GM21447 (cell line): ENCODE measurements at regions not wholly inside any gene's neighbourhood (a gene's known extent, or its start where the extent isn't known, plus 50 kb on each side); places are given as distances from the start of the nearest gene placed in this dataset.

Experiments
- ATAC-seq: cut with Tn5 transposase; IDR thresholded peaks from one replicate; pipeline ENCODE4 v1.9.1; 2021; ENCODE audit not compliant: unreplicated experiment

- ATAC-seq = no peak
Measured at GRCh38 chr12:115859231-115859630, 418.3 kb downstream of the MED13L start.

DNA sequence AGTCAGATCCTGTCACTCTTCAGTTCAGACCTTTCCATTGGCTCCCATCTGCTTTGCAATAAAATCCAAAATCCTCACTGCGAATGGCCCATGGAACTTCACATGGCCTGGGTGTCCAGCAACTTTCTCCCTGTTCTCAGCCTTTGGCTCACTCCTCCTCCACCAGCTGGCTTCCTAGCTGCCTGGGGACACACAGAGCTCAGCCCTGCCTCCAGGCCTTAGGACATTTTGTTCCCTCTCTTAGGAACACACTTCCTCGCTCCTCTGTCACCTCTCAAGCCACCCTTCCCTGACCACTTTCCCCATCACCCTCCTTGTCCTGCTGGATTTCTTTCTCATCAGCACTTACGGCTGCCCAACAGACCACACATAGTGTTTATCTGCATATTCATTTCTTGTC lies 419.6 kb downstream of the MED13L start:
- ATAC-seq = no peak

GRCh38 chr12:115857160-115857920 lies 420.2 kb downstream of the MED13L start:
- no peak for ATAC-seq

DNA sequence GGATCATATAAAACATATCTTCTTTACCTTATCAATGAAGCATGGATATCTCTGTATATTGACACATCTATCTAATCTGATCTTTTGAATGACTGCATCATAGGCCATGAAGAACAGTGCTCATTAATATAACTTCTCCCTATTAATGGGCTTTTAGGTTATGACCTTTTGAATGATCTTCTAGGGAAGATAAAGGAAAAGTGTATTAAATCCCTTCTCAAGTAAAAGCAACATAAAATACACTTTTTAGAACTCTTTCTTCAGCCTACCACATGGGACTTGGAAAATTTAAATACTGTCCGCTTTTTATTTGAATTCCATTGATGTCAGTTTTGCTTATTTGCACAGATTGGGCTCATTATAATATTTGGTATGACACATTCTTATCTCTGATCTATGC lies 425.4 kb downstream of the MED13L start:
- no peak for ATAC-seq

- ATAC-seq = no peak
Measured at GRCh38 chr12:115850957-115851356, 426.5 kb downstream of the MED13L start.

- ATAC-seq = no peak
Measured at GRCh38 chr12:115849262-115849943, 428.1 kb downstream of the MED13L start.

DNA sequence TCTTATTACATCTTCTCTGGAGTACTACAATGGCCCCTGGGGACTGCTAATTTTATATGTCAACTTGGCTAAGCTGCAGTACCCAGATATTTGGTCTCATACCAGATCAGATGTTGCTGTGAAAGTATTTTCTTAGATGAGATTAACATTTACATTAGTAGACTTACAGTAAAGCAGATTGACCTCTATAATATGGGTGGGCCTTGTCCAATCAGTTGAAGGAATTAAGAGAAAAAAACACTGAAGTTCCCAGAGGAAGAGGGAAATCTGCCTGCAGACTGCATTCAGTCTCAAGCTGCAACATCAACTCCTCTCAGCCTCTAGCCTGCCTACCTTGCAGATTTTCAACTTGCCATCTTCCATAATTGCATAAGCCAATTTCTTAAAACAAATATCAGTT lies 430.1 kb downstream of the MED13L start:
- ATAC-seq = no peak

DNA sequence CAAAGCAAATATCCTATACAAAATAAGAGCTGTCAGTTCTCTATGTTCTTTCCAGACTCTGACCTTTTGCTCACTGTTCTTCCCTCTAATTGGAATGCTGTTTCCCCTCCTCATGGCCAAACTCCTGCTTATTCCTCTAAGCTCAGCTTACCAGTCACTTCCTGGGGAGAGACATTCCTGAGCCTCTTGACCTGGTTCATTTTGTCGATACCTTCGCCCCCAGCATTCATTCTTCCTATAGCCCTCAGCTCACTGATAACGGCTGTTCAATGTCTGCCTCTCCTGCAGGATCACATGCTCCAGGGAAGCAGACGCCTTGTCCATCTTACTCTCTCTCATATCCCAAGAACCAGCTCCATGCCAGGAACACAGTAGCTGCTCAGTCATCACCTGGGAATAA lies 431.0 kb downstream of the MED13L start:
- no peak for ATAC-seq

GRCh38 chr12:115840159-115840558 lies 437.3 kb downstream of the MED13L start:
- ATAC-seq = no peak

DNA sequence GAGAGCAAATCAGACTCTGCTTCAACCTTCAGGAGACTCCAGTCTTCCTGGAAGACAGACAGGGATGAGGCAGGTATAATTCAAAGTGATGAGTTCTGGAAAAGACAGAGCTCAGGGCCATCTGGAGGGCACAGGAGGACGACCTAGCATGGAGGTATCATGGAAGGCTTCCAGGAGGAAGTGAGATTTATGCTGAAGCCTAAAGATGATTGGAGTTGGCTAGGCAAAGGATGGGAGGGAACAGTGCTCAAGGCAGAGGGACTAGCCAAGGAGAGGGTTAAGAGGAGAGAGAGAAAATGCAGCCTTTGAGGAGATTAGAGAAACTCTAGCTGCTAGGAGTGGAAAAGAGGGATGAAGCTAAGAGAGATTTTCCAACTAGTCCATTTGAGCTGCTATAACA lies 438.5 kb downstream of the MED13L start:
- ATAC-seq = no peak

- no peak for ATAC-seq
Measured at GRCh38 chr12:115837220-115837619, 440.3 kb downstream of the MED13L start.

- no peak for ATAC-seq
Measured at GRCh38 chr12:115835445-115835844, 442.0 kb downstream of the MED13L start.

GRCh38 chr12:115833704-115834103 lies 443.8 kb downstream of the MED13L start:
- no peak for ATAC-seq

- ATAC-seq = no peak
Measured at GRCh38 chr12:115830633-115831032, 446.9 kb downstream of the MED13L start.

DNA sequence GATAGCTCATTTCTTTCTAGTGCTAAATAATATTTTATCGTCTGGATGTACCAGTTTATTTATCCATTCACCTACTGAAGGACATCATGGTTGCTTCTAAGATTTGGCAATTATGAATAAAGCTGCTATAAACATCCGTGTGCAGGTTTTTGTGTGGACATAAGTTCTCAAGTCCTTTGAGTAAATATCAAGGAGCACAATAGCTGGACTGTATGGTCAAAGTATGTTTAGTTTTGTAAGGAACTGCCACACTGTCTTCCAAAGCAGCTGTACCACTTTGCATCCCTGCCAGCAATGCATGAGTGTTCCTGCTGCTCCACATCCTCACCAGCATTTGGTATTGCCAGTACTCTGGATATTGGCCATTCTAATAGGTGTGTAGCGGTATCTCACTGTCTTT lies 447.4 kb downstream of the MED13L start:
- no peak for ATAC-seq

DNA sequence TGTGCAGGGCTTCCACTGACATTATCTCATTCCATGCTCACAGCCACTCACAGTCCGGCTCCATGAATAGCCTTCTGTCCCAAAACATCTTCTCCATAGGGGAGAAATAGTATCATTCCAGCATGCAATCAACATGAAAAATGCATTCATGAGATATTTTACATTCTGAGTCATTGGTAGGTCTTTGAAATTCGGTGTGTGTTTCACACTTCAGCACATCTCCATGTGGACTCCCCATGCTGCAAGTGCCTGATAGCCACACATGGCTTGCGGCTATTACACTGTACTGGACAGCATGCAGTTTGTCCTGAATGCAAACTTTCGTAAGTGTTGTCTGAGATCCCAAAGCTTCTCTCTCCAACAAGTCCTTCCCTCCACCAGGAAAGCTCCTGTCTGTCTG lies 449.3 kb downstream of the MED13L start:
- no peak for ATAC-seq

DNA sequence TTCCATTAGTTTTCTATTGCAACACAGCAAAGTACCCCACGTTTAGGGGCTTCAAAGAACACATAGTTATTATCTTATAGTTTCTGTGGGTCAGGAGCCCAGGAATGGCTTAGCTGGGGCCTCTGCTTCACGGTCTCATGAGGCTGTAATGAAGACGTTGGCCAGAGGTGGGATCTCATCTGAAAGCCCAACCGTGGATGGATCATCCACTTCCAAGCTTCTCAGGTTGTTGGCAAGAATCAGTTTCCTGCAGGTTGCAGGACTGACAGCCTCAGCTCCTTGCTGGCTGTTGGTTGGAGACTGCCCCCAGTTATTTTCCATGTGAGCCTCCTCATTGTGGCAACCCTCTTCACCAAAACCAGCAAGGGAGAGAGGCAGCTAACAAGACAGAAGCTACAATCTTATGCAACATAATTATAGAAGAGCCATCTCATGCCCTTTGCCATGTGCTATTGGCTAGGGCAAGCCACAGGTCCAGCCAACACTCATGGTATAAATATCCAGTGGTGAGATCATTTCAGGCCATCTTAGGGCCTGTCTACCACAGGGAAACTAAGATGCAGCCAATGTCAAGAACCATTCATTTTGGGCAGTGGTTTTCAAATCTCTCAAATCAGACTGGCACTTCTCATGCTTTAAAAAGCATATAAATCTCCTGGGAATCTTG lies 452.4 kb downstream of the MED13L start:
- ATAC-seq = no peak

DNA sequence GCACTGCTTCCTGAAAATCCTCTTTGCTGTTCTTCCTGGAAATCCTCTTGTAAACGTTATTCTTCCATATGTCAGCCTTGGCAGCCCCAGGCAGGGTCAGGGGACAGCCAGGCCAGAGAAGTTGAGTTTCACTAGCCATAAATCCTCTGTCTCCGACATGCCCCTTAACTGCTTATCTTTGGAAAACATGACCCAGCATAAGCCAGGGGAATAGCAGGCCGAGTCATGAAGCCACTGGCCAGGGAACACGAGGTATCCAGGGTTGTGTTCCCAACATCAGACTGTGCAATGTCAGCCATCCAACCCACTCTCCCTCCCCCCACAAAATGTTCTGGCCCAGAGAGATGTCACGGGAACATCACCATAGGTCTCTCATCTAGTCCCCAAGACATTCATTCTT lies 453.9 kb downstream of the MED13L start:
- ATAC-seq = no peak

DNA sequence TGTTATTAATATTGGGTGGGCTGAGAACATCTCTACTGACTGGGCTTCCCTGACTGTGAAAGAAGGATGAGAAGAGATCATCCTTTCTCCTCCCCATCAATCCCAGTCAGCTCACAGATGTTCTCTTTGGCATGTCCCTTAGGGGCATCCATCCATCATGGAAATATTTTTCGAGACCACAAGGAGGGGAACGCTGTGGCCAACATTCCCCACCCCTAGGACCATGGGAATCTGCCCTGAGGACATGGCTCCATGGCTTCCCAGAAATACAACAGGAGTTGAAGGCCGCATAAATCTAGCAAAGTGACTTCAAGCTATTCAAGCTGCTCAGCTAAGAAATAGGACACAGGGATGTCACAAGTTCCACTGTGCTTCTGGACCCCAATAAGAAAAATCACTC lies 456.8 kb downstream of the MED13L start:
- ATAC-seq = no peak

- ATAC-seq = no peak
Measured at GRCh38 chr12:115818973-115819372, 458.5 kb downstream of the MED13L start.

- no peak for ATAC-seq
Measured at GRCh38 chr12:115817389-115817788, 460.1 kb downstream of the MED13L start.

DNA sequence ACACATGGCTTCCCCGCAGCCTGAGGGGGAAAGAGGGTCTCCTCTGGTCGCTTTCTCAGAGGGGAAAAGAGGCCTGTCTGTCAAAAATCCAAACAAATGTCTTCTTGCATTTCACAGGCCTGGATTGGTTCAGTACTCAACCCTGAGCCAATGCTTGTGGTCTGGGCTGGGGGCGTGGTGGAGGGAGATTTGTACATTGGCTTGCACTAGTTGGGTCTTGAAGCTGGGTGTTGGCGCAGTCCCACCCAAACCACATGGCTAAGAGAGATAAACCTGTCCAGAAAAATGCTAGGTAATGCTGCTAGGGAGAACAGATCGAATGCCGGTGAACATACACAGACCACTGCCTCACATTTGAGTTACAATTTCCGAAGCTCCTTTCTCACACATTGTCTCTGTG lies 461.6 kb downstream of the MED13L start:
- ATAC-seq = no peak
